HL-60 (cell line): ENCODE measurements at regions not wholly inside any gene's neighbourhood (a gene's known extent, or its start where the extent isn't known, plus 50 kb on each side); places are given as distances from the start of the nearest gene placed in this dataset.

ENCODE experiments used
- CTCF ChIP-seq: IDR thresholded peaks from one replicate; pipeline ENCODE4 v1.5.1; 2011; ENCODE audit warnings: low read length, control low read depth, inconsistent platforms; ENCODE audit not compliant: insufficient read depth
- POLR2AphosphoS5 ChIP-seq: IDR thresholded peaks from 2 replicates; pipeline ENCODE4 v1.6.1; 2012; ENCODE audit warnings: low read depth

GRCh38 chr17:69655902-69656301 lies 241.4 kb downstream of the MAP2K6 start:
- TF ChIP-seq POLR2AphosphoS5: no peak
- no peak for TF ChIP-seq CTCF
